Memory B cell (primary cell): ENCODE measurements at regions not wholly inside any gene's neighbourhood (a gene's known extent, or its start where the extent isn't known, plus 50 kb on each side); places are given as distances from the start of the nearest gene placed in this dataset.

Source experiments
- ATAC-seq: fragments of 150-1000 bp; cut with Tn5 transposase; 2 replicates; pipeline ENCODE4 v1.10.0; 2021; ENCODE audit warnings: low read depth, mild to moderate bottlenecking, moderate library complexity
- DNase-seq, 2 donors: peaks; one replicate each; pipeline ENCODE4 v3.0.0; 2022; ENCODE audit warnings: low spot score in 2 of 2
- H3K27ac Mint-ChIP-seq: one replicate; pipeline ENCODE4 v1.8.0; 2022; ENCODE audit warnings: mild to moderate bottlenecking, moderate library complexity, mixed read lengths
- H3K27me3 Mint-ChIP-seq: one replicate; pipeline ENCODE4 v1.8.0; 2022; ENCODE audit warnings: mixed read lengths
- H3K36me3 Mint-ChIP-seq: one replicate; pipeline ENCODE4 v1.8.0; 2022; ENCODE audit warnings: mild to moderate bottlenecking, mixed read lengths
- H3K4me1 Mint-ChIP-seq: one replicate; pipeline ENCODE4 v1.8.0; 2022; ENCODE audit warnings: mixed read lengths
- H3K4me3 Mint-ChIP-seq: one replicate; pipeline ENCODE4 v1.8.0; 2022; ENCODE audit warnings: mild to moderate bottlenecking, moderate library complexity, mixed read lengths
- H3K9me3 Mint-ChIP-seq: one replicate; pipeline ENCODE4 v1.8.0; 2022; ENCODE audit warnings: mixed read lengths

DNA sequence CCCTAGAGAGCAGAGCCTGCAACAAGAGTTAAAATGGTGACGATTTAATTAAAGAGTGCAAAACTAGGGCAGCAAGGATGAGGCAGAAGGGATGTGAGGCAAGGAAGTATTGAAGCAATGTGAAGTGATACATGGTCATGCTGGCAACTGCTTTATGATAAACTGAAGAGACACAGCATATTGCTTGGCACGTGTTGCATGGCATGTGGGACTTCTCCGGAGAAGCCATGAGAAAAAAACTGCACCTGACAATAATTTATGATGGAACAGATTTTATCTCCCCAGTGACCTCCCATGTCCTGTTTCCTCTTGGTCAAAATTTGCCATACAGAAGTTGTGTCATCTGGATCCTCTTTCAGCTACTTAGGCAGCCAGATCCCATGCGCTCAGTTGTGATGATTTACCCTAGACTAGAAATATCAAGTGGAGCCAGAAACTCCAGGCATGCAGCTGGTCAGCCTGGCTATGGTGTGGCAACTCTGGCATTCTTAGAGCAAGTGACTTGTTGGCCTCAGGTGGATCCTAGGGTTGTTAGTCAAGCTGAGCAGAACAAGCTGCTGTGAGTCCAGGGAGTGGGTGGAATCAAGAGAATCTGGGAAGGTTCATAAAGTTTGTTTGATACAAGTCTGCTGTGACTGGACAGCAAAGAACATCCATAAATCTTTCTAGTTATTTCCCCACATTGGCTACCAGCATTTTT lies 611.4 kb upstream of the USP24 start:
- H3K4me1 Mint-ChIP-seq = no peaks in the 10 kb centered on the region
- DNase-seq (no peak), ATAC-seq (no peak)
- no peak overlapping the region for H3K4me3 Mint-ChIP-seq
- no peaks in the 10 kb centered on the region for H3K36me3 Mint-ChIP-seq
- no peak overlapping the region for H3K27ac Mint-ChIP-seq
- H3K27me3 Mint-ChIP-seq = peaks cover 5% of the 10 kb centered on the region
- no peaks in the 10 kb centered on the region for H3K9me3 Mint-ChIP-seq

DNA sequence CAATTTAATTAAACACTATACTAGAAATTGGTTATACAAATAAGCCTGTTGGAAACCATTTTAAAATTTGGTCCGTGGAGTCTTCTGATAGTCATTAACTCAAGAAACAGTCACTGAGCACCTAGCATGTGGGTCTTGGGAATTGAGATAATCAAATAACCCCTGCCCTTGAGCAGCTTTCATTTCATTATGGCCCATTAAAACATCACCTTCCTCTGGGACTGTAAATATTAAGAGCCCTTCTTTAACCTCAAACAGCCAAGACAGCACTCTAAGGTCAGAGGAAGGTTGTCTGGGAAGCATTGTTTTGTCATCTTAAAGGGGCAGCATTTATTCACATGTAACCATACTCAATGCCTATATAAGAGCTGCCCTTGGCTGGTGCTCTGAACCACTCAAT lies 610.3 kb upstream of the USP24 start:
- no peak overlapping the region for H3K4me3 Mint-ChIP-seq
- H3K36me3 Mint-ChIP-seq = no peaks in the 10 kb centered on the region
- no peaks in the 10 kb centered on the region for H3K9me3 Mint-ChIP-seq
- no peak overlapping the region for H3K27ac Mint-ChIP-seq
- H3K4me1 Mint-ChIP-seq = no peaks in the 10 kb centered on the region
- H3K27me3 Mint-ChIP-seq = peaks cover 5% of the 10 kb centered on the region
- ATAC-seq = no peak
- no peak for DNase-seq

DNA sequence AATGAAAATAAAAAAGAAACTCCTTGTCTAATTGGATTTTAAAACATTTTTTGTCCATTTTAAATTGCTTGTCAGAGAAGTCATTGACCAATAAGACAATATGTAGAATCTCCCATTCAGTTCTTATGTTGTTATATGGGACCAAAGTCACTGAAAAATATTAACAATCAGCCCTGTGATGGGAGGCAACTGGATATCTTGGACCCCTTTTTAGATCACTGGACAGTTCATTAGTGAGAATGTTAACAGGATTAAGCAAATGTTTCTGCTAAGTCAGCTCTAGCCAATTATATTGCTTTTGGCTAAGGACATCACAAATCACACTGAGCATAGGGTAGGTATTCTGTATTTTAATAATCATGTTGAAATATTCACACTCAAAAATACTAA lies 609.1 kb upstream of the USP24 start:
- no peaks in the 10 kb centered on the region for H3K36me3 Mint-ChIP-seq
- DNase-seq = no peak
- no peak overlapping the region for H3K27ac Mint-ChIP-seq
- no peak overlapping the region for H3K4me3 Mint-ChIP-seq
- H3K9me3 Mint-ChIP-seq = no peaks in the 10 kb centered on the region
- no peaks in the 10 kb centered on the region for H3K4me1 Mint-ChIP-seq
- H3K27me3 Mint-ChIP-seq = peaks cover 2% of the 10 kb centered on the region
- ATAC-seq = no peak

DNA sequence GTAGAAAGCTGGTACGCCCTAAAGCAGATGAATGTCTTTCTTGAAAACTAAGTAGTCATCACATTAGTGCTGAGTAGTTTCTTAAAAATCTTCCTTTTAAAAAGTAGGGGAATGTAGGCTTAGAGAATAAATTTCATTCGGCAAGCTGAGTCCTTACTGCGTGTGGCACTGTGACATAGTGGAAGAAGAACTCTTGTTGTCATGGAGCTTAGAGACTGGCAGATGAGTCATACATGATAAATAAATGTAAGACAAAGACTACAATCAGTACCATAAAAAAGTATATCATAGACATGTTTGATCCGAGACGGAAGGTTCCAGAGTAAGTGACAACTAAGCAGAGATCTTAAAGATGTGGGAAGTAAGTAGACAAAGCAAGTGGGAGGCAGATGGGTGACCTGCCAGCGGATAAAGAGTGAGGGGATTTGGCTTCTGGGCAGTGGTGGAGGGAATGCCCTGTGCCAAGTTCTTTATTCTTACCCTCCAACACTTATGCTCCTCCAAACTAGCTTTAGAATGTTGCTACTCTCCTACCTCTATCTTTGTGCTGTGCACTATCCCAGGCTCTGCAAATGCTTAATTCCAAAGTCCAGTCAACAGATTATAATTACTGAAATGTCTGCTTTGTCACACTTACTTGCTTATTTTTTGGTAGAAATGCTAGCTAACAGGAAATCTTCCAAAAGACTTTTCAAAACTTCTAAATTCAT lies 608.5 kb upstream of the USP24 start:
- H3K9me3 Mint-ChIP-seq = no peaks in the 10 kb centered on the region
- DNase-seq = no peak
- peaks cover 2% of the 10 kb centered on the region for H3K27me3 Mint-ChIP-seq
- ATAC-seq = no peak
- no peak overlapping the region for H3K27ac Mint-ChIP-seq
- H3K4me3 Mint-ChIP-seq = no peak overlapping the region
- no peaks in the 10 kb centered on the region for H3K4me1 Mint-ChIP-seq
- H3K36me3 Mint-ChIP-seq = no peaks in the 10 kb centered on the region

DNA sequence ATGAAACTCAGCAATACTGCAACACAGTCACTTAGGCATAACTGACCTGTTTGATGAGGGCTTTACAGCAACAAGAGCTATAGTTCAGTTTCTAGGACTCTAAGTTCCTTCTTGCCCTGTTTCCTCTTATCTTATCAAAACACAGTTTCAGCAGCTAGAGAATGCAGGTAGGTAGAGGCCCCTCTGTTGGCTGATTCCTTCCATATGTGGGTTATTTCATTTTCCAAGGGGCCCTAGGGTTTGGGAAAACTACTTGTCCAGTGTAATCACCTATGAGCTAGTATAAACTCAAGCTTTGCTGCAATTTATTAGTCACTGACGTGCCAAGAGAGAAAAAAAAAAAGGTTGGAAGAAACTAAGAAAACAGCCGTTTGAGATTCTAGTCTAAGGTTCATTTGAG lies 607.7 kb upstream of the USP24 start:
- no peaks in the 10 kb centered on the region for H3K4me1 Mint-ChIP-seq
- H3K27ac Mint-ChIP-seq = no peak overlapping the region
- no peak overlapping the region for H3K4me3 Mint-ChIP-seq
- no peaks in the 10 kb centered on the region for H3K36me3 Mint-ChIP-seq
- no peaks in the 10 kb centered on the region for H3K9me3 Mint-ChIP-seq
- H3K27me3 Mint-ChIP-seq = peaks cover 2% of the 10 kb centered on the region
- no peak for ATAC-seq
- no peak for DNase-seq

DNA sequence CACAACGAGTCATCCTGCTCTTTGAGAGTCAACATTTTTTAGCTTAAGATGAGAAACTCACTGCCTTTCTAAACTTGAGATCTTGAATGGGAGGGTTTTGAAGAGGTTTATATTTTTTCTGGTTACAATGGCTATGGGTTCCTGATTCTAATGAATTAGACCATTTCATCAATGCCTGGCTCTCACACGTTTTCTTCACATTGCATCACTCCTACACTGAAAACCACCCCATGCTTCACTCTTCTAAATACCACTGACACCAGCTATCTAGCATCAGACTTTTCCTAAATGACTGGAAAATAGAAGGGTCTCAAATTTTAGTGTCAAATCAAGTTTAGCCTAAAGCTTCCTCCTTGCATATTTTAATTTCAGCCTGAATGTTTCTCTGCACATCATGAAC lies 606.1 kb upstream of the USP24 start:
- H3K4me1 Mint-ChIP-seq = no peaks in the 10 kb centered on the region
- no peaks in the 10 kb centered on the region for H3K36me3 Mint-ChIP-seq
- no peaks in the 10 kb centered on the region for H3K9me3 Mint-ChIP-seq
- ATAC-seq (no peak), DNase-seq (no peak)
- no peak overlapping the region for H3K27ac Mint-ChIP-seq
- H3K4me3 Mint-ChIP-seq = no peak overlapping the region
- peaks cover 2% of the 10 kb centered on the region for H3K27me3 Mint-ChIP-seq

DNA sequence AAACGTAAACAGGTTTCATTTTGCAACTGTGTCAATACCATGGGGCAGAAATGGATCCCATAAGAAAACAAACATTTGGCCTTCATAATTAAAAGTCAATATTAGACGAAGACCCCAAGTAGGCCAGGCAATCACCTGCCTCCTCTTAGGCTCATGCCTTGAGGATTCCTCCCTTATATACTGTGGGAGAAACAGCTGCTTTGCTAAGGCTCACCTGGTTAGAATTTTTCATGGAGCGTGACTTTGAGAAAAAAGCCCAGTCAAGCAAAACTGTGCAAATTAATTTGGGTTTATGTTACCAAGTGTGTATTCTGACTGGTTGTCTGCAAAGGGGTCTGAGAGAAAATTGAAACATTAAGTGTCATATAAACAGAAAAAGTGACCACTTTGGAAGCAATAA lies 605.3 kb upstream of the USP24 start:
- DNase-seq = no peak
- ATAC-seq = no peak
- peaks cover 3% of the 10 kb centered on the region for H3K27me3 Mint-ChIP-seq
- H3K27ac Mint-ChIP-seq = no peak overlapping the region
- no peaks in the 10 kb centered on the region for H3K36me3 Mint-ChIP-seq
- no peaks in the 10 kb centered on the region for H3K4me1 Mint-ChIP-seq
- no peaks in the 10 kb centered on the region for H3K9me3 Mint-ChIP-seq
- no peak overlapping the region for H3K4me3 Mint-ChIP-seq

DNA sequence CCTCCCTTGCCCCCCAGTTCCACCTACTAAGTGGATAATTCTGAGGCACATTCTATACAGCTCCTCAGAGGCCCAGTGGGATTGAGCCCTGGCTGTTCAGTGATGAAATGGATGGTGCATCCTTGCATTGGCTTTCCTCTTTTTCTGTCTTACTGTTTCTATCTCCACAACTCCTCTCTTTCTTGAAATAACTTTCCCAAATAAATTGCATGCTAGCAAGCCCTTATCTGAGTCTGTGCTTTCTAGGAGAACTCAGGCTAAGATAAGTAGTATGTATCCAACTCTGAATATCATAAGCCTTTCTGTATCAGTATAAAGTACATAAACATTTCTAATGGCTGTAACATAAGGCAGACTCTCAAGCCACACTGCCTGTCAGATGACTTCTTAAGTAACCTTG lies 603.8 kb upstream of the USP24 start:
- Mint-ChIP-seq H3K9me3 (no peaks in the 10 kb centered on the region), H3K27me3 (peaks cover 4% of the 10 kb centered on the region), H3K36me3 (no peaks in the 10 kb centered on the region), H3K4me1 (no peaks in the 10 kb centered on the region), H3K4me3 (no peak overlapping the region), H3K27ac (no peak overlapping the region)
- DNase-seq = no peak
- no peak for ATAC-seq

DNA sequence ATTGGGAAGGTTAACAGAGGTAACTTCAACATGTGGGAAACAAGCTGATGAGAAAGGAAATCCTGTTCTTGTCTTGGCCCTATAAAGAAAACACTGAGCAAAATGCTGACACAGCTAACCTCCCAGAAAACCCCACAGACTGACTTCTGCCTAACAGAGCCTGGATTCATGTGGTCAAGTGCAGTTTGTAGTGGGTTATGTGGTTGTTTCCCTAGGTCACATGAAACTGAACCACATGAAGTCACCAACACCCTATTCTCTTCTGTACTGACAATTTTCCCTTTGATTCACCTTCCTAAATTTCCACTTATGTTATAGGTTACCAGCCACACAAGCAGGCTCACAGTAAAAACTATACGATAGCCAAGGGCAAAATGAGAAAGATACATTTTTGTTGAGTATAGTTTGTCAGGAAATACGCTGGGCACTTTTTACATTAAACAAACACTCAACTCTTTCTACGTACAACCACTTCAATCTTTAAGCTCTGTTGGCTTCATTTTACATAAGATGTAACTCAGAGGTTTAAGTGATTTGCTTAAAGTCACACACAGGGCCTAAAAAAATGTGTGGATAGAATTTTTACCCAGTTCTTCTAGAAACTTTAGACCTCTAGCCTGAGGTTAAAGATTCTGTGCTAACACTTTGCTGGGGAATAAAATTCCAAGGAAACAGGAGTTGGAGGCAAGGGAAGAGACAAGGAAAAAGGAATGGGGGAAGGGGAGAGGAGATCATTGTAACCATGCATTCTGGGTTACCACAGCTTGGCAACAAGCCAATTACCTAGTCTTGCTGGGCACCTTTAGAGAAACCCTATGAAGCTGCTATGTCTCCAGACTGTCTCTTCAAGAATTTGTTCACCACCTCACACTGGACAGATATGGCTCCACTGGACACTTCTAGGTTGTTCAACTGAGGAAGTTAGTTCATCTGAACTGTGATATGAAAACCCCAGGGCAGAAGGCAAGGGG lies 601.6 kb upstream of the USP24 start:
- Mint-ChIP-seq H3K9me3 (no peaks in the 10 kb centered on the region), H3K27ac (no peak overlapping the region), H3K36me3 (no peaks in the 10 kb centered on the region)

DNA sequence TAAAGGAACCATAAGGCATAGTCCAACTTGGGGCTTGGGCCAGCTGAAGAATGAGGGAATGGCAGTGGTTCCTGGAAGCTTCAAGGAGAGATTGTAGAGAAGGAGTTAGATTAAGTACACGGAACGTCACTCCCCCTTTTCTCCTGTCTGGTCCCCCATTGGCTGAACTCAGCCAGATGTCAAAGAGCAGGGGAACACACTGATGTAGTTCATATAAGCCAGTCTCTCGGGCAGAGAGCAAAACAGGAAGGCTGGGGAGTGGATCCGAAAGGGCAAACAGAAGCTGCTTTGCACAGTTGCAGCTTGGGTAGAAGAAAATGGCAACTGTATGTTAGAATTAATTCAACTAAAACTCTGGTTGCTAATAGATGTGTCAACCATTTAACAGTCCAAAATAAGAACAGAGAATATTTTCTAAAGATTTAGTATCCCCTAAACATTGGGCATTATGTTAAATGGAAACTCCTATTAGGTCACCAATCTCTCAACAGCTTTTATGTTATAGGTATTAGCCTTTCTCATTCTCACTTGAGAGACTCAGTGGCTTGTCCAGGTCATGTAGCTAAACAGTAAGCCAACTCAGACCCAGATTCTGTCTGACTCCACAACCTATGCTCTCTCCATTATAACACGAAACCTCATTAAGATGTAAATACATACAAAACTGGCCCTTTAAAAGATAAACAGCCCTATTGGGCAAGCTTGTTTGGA lies 600.7 kb upstream of the USP24 start:
- H3K9me3 Mint-ChIP-seq = no peaks in the 10 kb centered on the region
- no peak for DNase-seq
- no peaks in the 10 kb centered on the region for H3K36me3 Mint-ChIP-seq
- H3K27ac Mint-ChIP-seq = no peak overlapping the region
- ATAC-seq = no peak
- no peaks in the 10 kb centered on the region for H3K4me1 Mint-ChIP-seq
- no peak overlapping the region for H3K4me3 Mint-ChIP-seq
- H3K27me3 Mint-ChIP-seq = peaks cover 1% of the 10 kb centered on the region

More for the DNA sequence above, 601.6 kb upstream of the USP24 start:
- Mint-ChIP-seq H3K4me1 (no peaks in the 10 kb centered on the region), H3K4me3 (no peak overlapping the region), H3K27me3 (peaks cover 1% of the 10 kb centered on the region)
- no peak for ATAC-seq
- DNase-seq = no peak

DNA sequence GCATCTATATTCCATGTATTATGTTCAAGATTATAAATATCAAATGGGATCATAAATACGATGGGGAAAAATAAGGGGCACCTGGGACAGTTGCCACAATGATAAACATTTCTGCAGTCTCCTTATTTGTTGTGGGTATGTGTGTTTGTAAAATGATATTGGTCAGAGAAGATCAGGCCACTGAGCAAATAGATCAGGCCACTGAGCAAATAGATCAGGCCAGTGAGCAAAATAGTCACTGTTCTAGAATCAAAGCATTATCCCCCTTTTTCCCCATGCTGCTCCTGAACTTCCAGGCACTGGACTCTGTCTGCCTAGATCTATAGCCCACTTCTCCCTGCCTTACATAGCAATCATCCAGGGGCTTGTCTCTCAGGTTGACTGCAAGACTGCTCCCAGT lies 599.8 kb upstream of the USP24 start:
- Mint-ChIP-seq H3K27me3 (peaks cover 1% of the 10 kb centered on the region), H3K4me3 (no peak overlapping the region), H3K36me3 (no peaks in the 10 kb centered on the region), H3K9me3 (no peaks in the 10 kb centered on the region), H3K4me1 (no peaks in the 10 kb centered on the region), H3K27ac (no peak overlapping the region)
- no peak for ATAC-seq
- no peak for DNase-seq

DNA sequence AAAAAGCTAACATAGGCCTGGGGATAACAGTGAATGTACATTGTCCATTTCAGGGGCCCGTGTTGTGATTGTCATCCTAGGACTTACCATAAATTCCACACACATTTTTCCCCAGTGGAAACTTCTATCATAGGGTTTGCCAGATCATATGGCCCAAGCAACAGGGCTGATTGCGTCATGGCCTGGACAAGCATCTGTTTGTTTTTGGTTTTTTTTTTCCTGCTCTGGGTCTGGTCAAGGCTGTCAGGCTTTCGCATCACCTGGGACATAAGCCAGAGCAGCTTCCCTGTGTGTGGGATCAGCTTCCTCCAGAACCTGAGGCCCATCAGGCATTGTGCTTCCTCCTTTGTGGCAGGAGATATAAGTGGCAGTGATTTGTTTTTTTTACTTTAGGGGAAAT lies 598.5 kb upstream of the USP24 start:
- DNase-seq (no peak), ATAC-seq (no peak)
- H3K27ac Mint-ChIP-seq = no peak overlapping the region
- H3K4me1 Mint-ChIP-seq = no peaks in the 10 kb centered on the region
- H3K9me3 Mint-ChIP-seq = peaks cover 2% of the 10 kb centered on the region
- no peaks in the 10 kb centered on the region for H3K36me3 Mint-ChIP-seq
- peaks cover 1% of the 10 kb centered on the region for H3K27me3 Mint-ChIP-seq
- no peak overlapping the region for H3K4me3 Mint-ChIP-seq

DNA sequence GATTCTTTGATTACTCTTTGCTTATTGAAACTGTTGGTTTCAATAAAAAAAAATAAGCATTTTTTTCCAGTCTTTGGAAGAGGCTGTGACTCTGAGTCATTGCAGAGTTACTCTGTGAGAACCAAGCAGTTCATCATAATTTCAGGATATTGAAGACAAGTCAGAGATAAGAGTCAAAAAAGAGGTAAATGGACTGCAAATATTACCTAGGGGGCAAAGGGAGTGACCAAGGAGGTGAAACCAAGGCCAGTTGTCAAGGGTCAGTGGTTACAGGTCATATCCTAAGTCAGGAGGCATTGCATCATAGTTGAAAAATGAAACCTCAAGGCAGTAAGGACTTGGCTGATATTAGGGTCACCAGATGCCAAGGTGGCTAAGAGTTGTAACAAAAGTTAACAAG lies 597.1 kb upstream of the USP24 start:
- Mint-ChIP-seq H3K27ac (no peak overlapping the region), H3K4me3 (no peak overlapping the region), H3K4me1 (no peaks in the 10 kb centered on the region), H3K27me3 (peaks cover 1% of the 10 kb centered on the region), H3K9me3 (peaks cover 8% of the 10 kb centered on the region), H3K36me3 (no peaks in the 10 kb centered on the region)
- ATAC-seq (no peak), DNase-seq (no peak)

DNA sequence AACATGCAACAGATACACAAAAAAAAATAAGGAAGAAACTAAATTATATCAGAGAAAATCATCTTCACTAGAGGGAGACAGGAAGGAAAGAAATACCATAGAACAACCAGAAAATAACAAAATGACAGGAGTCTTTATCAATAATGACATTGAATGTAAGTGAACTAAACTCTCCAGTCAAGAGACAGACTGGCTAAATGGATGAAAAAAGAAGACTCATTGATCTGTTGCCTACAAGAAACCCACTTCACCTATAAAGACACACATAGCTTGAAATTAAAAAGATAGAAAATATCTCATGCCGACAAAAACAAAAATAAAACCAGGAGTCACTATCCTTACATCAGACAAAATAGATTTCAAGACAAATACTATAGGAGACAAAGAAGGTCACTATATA lies 593.1 kb upstream of the USP24 start:
- Mint-ChIP-seq H3K27me3 (peaks cover 7% of the 10 kb centered on the region), H3K36me3 (no peaks in the 10 kb centered on the region), H3K9me3 (peaks cover 10% of the 10 kb centered on the region), H3K27ac (no peak overlapping the region), H3K4me1 (no peaks in the 10 kb centered on the region), H3K4me3 (no peak overlapping the region)
- ATAC-seq (no peak), DNase-seq (no peak)
